Neural cell (in vitro differentiated cells): ENCODE measurements at regions not wholly inside any gene's neighbourhood (a gene's known extent, or its start where the extent isn't known, plus 50 kb on each side); places are given as distances from the start of the nearest gene placed in this dataset.

Experiments
- CTCF ChIP-seq: fragments of 450-650 bp; IDR thresholded peaks from 2 replicates; pipeline ENCODE4 v1.5.1; 2014; ENCODE audit warnings: antibody characterized with exemption, mild to moderate bottlenecking, moderate library complexity; ENCODE audit not compliant: poor library complexity, severe bottlenecking
- EP300 ChIP-seq: fragments of 450-650 bp; conservative IDR thresholded peaks from 2 replicates; pipeline ENCODE4 v1.6.1; 2014; ENCODE audit warnings: antibody characterized with exemption, mild to moderate bottlenecking, moderate library complexity; ENCODE audit not compliant: poor library complexity, severe bottlenecking
- EZH2 ChIP-seq: fragments of 200-600, 300-800 bp; shearing (Covaris generic), sonication (generic); IDR thresholded peaks from 2 replicates; pipeline ENCODE4 v1.6.1; 2014; ENCODE audit warnings: antibody characterized with exemption, low read length, borderline replicate concordance, mild to moderate bottlenecking; ENCODE audit not compliant: insufficient read depth, poor library complexity, severe bottlenecking
- MXI1 ChIP-seq: fragments of 450-650 bp; conservative IDR thresholded peaks from 2 replicates; pipeline ENCODE4 v1.6.1; 2014; ENCODE audit warnings: antibody characterized with exemption, mild to moderate bottlenecking; ENCODE audit not compliant: poor library complexity, severe bottlenecking
- POLR2AphosphoS5 ChIP-seq: IDR thresholded peaks from 2 replicates; pipeline ENCODE4 v1.6.1; 2012
- RAD21 ChIP-seq: fragments of 450-650 bp; conservative IDR thresholded peaks from 2 replicates; pipeline ENCODE4 v1.6.1; 2014; ENCODE audit warnings: antibody characterized with exemption, mild to moderate bottlenecking, moderate library complexity
- SMC3 ChIP-seq: fragments of 450-650 bp; conservative IDR thresholded peaks from 2 replicates; pipeline ENCODE4 v1.6.1; 2014; ENCODE audit warnings: antibody characterized with exemption, mild to moderate bottlenecking, moderate library complexity; ENCODE audit not compliant: poor library complexity
- TAF1 ChIP-seq: IDR thresholded peaks from 2 replicates; pipeline ENCODE4 v1.6.1; 2012; ENCODE audit warnings: low read depth
- TF ChIP-seq, protein P1 (sequence below): IDR thresholded peaks from 2 replicates; pipeline ENCODE4 v1.6.1; 2012; ENCODE audit warnings: borderline replicate concordance

GRCh38 chr13:86830046-86830445 is 841.1 kb upstream of the SLITRK5 start:
- TF ChIP-seq TAF1 (no peak), CTCF (no peak), POLR2AphosphoS5 (no peak), EZH2 (no peak), RAD21 (no peak), MXI1 (no peak), SMC3 (no peak), EP300 (no peak)
- TF ChIP-seq, protein P1, sequence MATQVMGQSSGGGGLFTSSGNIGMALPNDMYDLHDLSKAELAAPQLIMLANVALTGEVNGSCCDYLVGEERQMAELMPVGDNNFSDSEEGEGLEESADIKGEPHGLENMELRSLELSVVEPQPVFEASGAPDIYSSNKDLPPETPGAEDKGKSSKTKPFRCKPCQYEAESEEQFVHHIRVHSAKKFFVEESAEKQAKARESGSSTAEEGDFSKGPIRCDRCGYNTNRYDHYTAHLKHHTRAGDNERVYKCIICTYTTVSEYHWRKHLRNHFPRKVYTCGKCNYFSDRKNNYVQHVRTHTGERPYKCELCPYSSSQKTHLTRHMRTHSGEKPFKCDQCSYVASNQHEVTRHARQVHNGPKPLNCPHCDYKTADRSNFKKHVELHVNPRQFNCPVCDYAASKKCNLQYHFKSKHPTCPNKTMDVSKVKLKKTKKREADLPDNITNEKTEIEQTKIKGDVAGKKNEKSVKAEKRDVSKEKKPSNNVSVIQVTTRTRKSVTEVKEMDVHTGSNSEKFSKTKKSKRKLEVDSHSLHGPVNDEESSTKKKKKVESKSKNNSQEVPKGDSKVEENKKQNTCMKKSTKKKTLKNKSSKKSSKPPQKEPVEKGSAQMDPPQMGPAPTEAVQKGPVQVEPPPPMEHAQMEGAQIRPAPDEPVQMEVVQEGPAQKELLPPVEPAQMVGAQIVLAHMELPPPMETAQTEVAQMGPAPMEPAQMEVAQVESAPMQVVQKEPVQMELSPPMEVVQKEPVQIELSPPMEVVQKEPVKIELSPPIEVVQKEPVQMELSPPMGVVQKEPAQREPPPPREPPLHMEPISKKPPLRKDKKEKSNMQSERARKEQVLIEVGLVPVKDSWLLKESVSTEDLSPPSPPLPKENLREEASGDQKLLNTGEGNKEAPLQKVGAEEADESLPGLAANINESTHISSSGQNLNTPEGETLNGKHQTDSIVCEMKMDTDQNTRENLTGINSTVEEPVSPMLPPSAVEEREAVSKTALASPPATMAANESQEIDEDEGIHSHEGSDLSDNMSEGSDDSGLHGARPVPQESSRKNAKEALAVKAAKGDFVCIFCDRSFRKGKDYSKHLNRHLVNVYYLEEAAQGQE, result no peak
